GM12878 (cell line): ENCODE measurements at regions not wholly inside any gene's neighbourhood (a gene's known extent, or its start where the extent isn't known, plus 50 kb on each side); places are given as distances from the start of the nearest gene placed in this dataset.

Experiments
- EP300 ChIP-seq, 2 experiments: fragments of 150-350 bp in 1 of 2; IDR thresholded peaks; 2 replicates each; pipeline ENCODE4 v1.6.1; 2011 to 2012; ENCODE audit warnings: low read depth in 2 of 2, low read length in 2 of 2, borderline replicate concordance in 1 of 2, improper control_type of control experiment in 1 of 2, inconsistent platforms in 1 of 2; ENCODE audit not compliant: control insufficient read depth in 1 of 2
- POLR2A ChIP-seq: IDR thresholded peaks from 2 replicates; pipeline ENCODE4 v1.6.1; 2011; ENCODE audit warnings: low read depth, mild to moderate bottlenecking, low read length
- SIN3A ChIP-seq: IDR thresholded peaks from 2 replicates; pipeline ENCODE4 v1.6.1; 2012; ENCODE audit warnings: low read depth, low read length, improper control_type of control experiment
- TF ChIP-seq, protein P1 (sequence below): IDR thresholded peaks from 2 replicates; pipeline ENCODE4 v1.6.1; 2012; ENCODE audit warnings: low read length, inconsistent platforms
- TF ChIP-seq, protein P2 (sequence below): fragments of 450-650 bp; formaldehyde crosslinking; IDR thresholded peaks from 2 replicates; pipeline ENCODE4 v1.4.0; 2020; ENCODE audit warnings: mild to moderate bottlenecking, moderate library complexity

GRCh38 chr16:8257561-8257960, 332.8 kb downstream of the TMEM114 start:
- TF ChIP-seq, protein P1, sequence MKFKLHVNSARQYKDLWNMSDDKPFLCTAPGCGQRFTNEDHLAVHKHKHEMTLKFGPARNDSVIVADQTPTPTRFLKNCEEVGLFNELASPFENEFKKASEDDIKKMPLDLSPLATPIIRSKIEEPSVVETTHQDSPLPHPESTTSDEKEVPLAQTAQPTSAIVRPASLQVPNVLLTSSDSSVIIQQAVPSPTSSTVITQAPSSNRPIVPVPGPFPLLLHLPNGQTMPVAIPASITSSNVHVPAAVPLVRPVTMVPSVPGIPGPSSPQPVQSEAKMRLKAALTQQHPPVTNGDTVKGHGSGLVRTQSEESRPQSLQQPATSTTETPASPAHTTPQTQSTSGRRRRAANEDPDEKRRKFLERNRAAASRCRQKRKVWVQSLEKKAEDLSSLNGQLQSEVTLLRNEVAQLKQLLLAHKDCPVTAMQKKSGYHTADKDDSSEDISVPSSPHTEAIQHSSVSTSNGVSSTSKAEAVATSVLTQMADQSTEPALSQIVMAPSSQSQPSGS: no peak
- TF ChIP-seq EP300 (IDR thresholded peaks at IDR 0.05; ENCODE audit: borderline replicate concordance in 1 of 2, control insufficient read depth in 1 of 2, low read depth in 2 of 2, low read length in 2 of 2) (no peak), POLR2A (no peak), SIN3A (no peak)
- TF ChIP-seq, protein P2, sequence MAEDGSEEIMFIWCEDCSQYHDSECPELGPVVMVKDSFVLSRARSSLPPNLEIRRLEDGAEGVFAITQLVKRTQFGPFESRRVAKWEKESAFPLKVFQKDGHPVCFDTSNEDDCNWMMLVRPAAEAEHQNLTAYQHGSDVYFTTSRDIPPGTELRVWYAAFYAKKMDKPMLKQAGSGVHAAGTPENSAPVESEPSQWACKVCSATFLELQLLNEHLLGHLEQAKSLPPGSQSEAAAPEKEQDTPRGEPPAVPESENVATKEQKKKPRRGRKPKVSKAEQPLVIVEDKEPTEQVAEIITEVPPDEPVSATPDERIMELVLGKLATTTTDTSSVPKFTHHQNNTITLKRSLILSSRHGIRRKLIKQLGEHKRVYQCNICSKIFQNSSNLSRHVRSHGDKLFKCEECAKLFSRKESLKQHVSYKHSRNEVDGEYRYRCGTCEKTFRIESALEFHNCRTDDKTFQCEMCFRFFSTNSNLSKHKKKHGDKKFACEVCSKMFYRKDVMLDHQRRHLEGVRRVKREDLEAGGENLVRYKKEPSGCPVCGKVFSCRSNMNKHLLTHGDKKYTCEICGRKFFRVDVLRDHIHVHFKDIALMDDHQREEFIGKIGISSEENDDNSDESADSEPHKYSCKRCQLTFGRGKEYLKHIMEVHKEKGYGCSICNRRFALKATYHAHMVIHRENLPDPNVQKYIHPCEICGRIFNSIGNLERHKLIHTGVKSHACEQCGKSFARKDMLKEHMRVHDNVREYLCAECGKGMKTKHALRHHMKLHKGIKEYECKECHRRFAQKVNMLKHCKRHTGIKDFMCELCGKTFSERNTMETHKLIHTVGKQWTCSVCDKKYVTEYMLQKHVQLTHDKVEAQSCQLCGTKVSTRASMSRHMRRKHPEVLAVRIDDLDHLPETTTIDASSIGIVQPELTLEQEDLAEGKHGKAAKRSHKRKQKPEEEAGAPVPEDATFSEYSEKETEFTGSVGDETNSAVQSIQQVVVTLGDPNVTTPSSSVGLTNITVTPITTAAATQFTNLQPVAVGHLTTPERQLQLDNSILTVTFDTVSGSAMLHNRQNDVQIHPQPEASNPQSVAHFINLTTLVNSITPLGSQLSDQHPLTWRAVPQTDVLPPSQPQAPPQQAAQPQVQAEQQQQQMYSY (CRISPR knock-in tag): no peak
